Activated CD8-positive, alpha-beta T cell treated with anti-CD3 and anti-CD28 coated beads for 36 hours (primary cell): ENCODE measurements at regions not wholly inside any gene's neighbourhood (a gene's known extent, or its start where the extent isn't known, plus 50 kb on each side); places are given as distances from the start of the nearest gene placed in this dataset.

Experiments
- ATAC-seq: fragments of 200-7000 bp; cut with Tn5 transposase; one replicate; pipeline ENCODE4 v1.10.0; 2021; ENCODE audit warnings: mild to moderate bottlenecking, moderate library complexity
- CTCF ChIA-PET: fragments of 350-600 bp; sonication (Branson Sonifier 250); formaldehyde crosslinking; loops from one replicate; lab custom pipeline; 2021; ENCODE audit warnings: antibody characterized with exemption; lab: Charles Lee
- POLR2A ChIA-PET: fragments of 350-600 bp; sonication (Branson Sonifier 250); formaldehyde crosslinking; loops from one replicate; lab custom pipeline; 2021; ENCODE audit warnings: antibody characterized with exemption; lab: Charles Lee
- DNase-seq: peaks from one replicate; pipeline ENCODE4 v3.0.0-alpha.2; 2020
- H3K27ac Mint-ChIP-seq: one replicate; pipeline ENCODE4 v1.8.0; 2021; ENCODE audit warnings: mild to moderate bottlenecking, mixed read lengths
- H3K27me3 Mint-ChIP-seq: one replicate; pipeline ENCODE4 v1.8.0; 2021; ENCODE audit warnings: mixed read lengths
- H3K36me3 Mint-ChIP-seq: one replicate; pipeline ENCODE4 v1.8.0; 2021; ENCODE audit warnings: low read depth, mixed read lengths
- H3K4me1 Mint-ChIP-seq: one replicate; pipeline ENCODE4 v1.8.0; 2021; ENCODE audit warnings: low read depth, mixed read lengths
- H3K4me3 Mint-ChIP-seq: one replicate; pipeline ENCODE4 v1.8.0; 2021; ENCODE audit warnings: mild to moderate bottlenecking, moderate library complexity, mixed read lengths
- H3K9me3 Mint-ChIP-seq: one replicate; pipeline ENCODE4 v1.8.0; 2021; ENCODE audit warnings: mixed read lengths
- intact Hi-C: fragments of 100-400 bp; cut with micrococcal nuclease; formaldehyde crosslinking; loops from one replicate; pipeline ENCODE4 v1.10.0; 2022
- TF ChIP-seq, protein P1 (sequence below): fragments of 200-600 bp; IDR thresholded peaks from one replicate; pipeline ENCODE4 v1.8.0; 2022; ENCODE audit warnings: antibody characterized with exemption, mild to moderate bottlenecking

GRCh38 chr3:177959188-177959587 lies 577.0 kb upstream of the KCNMB2 start:
- H3K9me3 Mint-ChIP-seq, result no peaks in the 10 kb centered on the region
- TF ChIP-seq, protein P1, sequence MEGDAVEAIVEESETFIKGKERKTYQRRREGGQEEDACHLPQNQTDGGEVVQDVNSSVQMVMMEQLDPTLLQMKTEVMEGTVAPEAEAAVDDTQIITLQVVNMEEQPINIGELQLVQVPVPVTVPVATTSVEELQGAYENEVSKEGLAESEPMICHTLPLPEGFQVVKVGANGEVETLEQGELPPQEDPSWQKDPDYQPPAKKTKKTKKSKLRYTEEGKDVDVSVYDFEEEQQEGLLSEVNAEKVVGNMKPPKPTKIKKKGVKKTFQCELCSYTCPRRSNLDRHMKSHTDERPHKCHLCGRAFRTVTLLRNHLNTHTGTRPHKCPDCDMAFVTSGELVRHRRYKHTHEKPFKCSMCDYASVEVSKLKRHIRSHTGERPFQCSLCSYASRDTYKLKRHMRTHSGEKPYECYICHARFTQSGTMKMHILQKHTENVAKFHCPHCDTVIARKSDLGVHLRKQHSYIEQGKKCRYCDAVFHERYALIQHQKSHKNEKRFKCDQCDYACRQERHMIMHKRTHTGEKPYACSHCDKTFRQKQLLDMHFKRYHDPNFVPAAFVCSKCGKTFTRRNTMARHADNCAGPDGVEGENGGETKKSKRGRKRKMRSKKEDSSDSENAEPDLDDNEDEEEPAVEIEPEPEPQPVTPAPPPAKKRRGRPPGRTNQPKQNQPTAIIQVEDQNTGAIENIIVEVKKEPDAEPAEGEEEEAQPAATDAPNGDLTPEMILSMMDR, result no peak
- H3K36me3 Mint-ChIP-seq, result no peaks in the 10 kb centered on the region
- no peak overlapping the region for H3K4me3 Mint-ChIP-seq
- POLR2A ChIA-PET, result no interaction called here
- no peaks in the 10 kb centered on the region for H3K27me3 Mint-ChIP-seq
- no peak overlapping the region for H3K27ac Mint-ChIP-seq
- intact Hi-C loops, result no loop called here
- DNase-seq (no peak), ATAC-seq (no peak)
- CTCF ChIA-PET, result no interaction called here
- H3K4me1 Mint-ChIP-seq, result peaks cover 3% of the 10 kb centered on the region

DNA sequence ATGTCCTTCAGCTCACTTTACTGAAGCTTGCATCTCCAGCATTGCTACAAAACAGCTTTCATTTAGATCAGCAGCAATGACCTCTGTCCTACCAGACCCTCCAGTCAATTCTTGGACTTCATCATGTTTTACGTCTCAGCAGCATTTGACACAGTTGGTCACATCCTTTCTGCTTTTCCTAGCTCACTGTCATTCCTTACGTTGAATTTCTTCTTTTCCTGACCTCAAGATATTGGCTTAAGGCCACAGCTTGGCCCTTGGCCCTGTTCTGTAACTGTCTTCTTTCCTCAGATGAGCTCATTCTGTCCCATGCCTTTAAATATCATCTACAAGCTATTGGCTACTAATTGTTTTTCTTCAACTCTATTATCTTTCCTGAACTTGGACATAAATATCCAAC lies 576.2 kb upstream of the KCNMB2 start:
- ChIA-PET POLR2A (no interaction called here), CTCF (interaction anchor here (1.0 kb wide), 1 partner anchor 12 kb away, joined by 3 read pairs; no protein-coding TSS in a partner anchor)
- Mint-ChIP-seq H3K4me3 (no peak overlapping the region), H3K36me3 (no peaks in the 10 kb centered on the region), H3K27ac (no peak overlapping the region), H3K9me3 (no peaks in the 10 kb centered on the region), H3K27me3 (no peaks in the 10 kb centered on the region), H3K4me1 (peaks cover 2% of the 10 kb centered on the region)
- DNase-seq (no peak), ATAC-seq (no peak)
- TF ChIP-seq, protein P1, result no peak
- intact Hi-C loops, result no loop called here

DNA sequence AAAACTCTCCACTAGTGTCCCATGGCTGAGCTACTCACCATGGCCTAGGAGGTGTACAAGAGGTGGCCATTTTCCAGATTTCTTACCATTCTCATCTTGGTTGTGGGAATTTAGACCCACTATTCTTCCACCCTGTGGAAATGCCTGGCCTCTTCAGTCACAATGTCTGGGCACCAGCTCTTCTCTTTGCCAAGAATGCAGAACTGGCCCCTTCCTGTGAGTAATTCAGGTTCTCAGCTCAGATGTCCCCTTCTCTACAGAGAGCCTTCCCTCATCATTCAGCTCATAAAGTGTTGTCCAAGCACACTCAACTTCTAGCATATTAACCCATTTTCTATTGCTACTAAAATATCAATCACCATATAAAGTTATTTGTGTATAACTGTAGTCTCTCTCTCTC lies 575.5 kb upstream of the KCNMB2 start:
- H3K27ac Mint-ChIP-seq, result no peak overlapping the region
- no peaks in the 10 kb centered on the region for H3K27me3 Mint-ChIP-seq
- DNase-seq, result no peak
- peaks cover 2% of the 10 kb centered on the region for H3K4me1 Mint-ChIP-seq
- no peak overlapping the region for H3K4me3 Mint-ChIP-seq
- intact Hi-C loops, result no loop called here
- no peak for ATAC-seq
- CTCF ChIA-PET, result interaction anchor here (1.0 kb wide), 1 partner anchor 11 kb away, joined by 3 read pairs; no protein-coding TSS in a partner anchor
- H3K9me3 Mint-ChIP-seq, result no peaks in the 10 kb centered on the region
- TF ChIP-seq, protein P1, result no peak
- POLR2A ChIA-PET, result interaction anchor here (0.5 kb wide), 1 partner anchor 99 kb away, joined by 3 read pairs; no protein-coding TSS in a partner anchor
- no peaks in the 10 kb centered on the region for H3K36me3 Mint-ChIP-seq

- TF ChIP-seq, protein P1, result no peak
- H3K4me3 Mint-ChIP-seq, result no peak overlapping the region
- intact Hi-C loops, result no loop called here
- H3K27me3 Mint-ChIP-seq, result no peaks in the 10 kb centered on the region
- H3K27ac Mint-ChIP-seq, result no peak overlapping the region
- ATAC-seq (no peak), DNase-seq (no peak)
- peaks cover 2% of the 10 kb centered on the region for H3K4me1 Mint-ChIP-seq
- no peaks in the 10 kb centered on the region for H3K36me3 Mint-ChIP-seq
- no peaks in the 10 kb centered on the region for H3K9me3 Mint-ChIP-seq
- CTCF ChIA-PET, result interaction anchor here (1.2 kb wide), 1 partner anchor 13 kb away, joined by 3 read pairs; no protein-coding TSS in a partner anchor
- POLR2A ChIA-PET, result no interaction called here
These were observed 574.5 kb upstream of the KCNMB2 start for GRCh38 chr3:177961784-177962183.

DNA sequence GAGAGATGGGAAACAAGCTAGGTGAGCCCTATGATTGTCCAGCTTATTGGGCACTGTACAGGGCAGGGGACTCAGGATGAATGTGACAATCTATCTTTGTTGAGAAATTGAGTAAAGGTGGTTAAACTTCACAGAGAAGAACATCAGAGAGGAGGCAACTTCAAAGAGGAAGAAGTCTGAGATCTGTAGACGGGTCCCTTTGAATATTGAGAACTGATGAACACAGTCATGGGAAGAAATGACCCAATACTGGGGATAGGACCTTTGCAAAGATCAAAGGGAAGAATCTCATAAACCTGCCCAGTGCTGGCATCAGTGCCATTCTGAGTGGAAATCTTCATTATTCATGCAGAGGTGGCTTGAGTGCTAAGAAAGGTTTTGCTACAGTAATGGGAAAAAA lies 569.7 kb upstream of the KCNMB2 start:
- H3K4me3 Mint-ChIP-seq, result no peak overlapping the region
- ATAC-seq (no peak), DNase-seq (no peak)
- ChIA-PET POLR2A (interaction anchor here (0.7 kb wide), 1 partner anchor 128 kb away, joined by 4 read pairs; no protein-coding TSS in a partner anchor), CTCF (no interaction called here)
- H3K27ac Mint-ChIP-seq, result no peak overlapping the region
- intact Hi-C loops, result no loop called here
- peaks cover 2% of the 10 kb centered on the region for H3K4me1 Mint-ChIP-seq
- peaks cover 1% of the 10 kb centered on the region for H3K9me3 Mint-ChIP-seq
- H3K36me3 Mint-ChIP-seq, result no peaks in the 10 kb centered on the region
- TF ChIP-seq, protein P1, result no peak
- no peaks in the 10 kb centered on the region for H3K27me3 Mint-ChIP-seq
